ENCODE measurements at regions not wholly inside any gene's neighbourhood (a gene's known extent, or its start where the extent isn't known, plus 50 kb on each side); places are given as distances from the start of the nearest gene placed in this dataset.

DNA sequence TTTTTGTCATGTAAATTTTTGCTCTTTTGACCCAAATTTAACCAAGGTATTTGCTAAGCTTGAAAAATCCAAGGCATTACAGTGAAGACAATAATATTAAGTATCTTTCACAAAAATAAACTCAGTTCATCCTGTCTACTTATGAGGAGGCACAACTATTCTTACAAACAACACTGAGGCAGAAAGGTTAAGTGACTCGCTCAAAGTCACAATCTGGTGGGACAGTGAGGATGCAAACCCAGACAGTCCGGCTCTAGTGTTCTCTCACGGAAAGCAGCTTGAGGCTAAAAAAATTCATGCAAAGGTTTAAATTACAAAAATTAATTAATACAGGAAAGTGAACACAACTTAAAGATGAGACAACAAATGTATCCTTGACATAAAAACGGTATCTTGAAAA, 125.3 kb downstream of the SIPA1L2 start:
- TF ChIP-seq, protein P1, sequence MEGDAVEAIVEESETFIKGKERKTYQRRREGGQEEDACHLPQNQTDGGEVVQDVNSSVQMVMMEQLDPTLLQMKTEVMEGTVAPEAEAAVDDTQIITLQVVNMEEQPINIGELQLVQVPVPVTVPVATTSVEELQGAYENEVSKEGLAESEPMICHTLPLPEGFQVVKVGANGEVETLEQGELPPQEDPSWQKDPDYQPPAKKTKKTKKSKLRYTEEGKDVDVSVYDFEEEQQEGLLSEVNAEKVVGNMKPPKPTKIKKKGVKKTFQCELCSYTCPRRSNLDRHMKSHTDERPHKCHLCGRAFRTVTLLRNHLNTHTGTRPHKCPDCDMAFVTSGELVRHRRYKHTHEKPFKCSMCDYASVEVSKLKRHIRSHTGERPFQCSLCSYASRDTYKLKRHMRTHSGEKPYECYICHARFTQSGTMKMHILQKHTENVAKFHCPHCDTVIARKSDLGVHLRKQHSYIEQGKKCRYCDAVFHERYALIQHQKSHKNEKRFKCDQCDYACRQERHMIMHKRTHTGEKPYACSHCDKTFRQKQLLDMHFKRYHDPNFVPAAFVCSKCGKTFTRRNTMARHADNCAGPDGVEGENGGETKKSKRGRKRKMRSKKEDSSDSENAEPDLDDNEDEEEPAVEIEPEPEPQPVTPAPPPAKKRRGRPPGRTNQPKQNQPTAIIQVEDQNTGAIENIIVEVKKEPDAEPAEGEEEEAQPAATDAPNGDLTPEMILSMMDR (IDR thresholded peaks at IDR 0.05; ENCODE audit: insufficient read depth, low read length, poor library complexity, severe bottlenecking): no peak

DNA sequence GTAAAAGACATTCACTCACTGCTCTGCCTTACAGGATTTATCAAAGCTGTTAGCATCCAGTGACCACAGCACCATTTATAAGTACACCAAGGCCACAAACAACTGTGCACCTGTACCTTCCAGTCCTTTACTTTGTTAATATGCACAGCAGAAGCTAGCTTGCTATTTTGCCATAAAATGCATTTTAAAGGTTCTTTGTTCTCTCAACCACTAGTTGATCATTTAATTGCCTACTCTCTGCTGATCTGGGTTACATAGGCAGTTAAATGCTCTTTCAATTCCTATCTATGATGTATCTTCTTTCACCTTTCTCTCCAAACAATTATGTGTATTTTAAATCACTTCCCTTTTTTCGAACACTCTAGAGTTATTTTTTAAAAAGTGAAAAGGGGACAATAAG, 126.4 kb downstream of the SIPA1L2 start:
- H3K4me3 ChIP-seq (replicated peaks; ENCODE audit: low read depth, low read length): no peak overlapping the region

More for the DNA sequence above, 125.3 kb downstream of the SIPA1L2 start:
- no peak overlapping the region for H3K4me3 ChIP-seq (replicated peaks; ENCODE audit: low read depth, low read length)
- H3K36me3 ChIP-seq (ENCODE audit: control insufficient read depth, insufficient read depth, low read length): no peaks in the 10 kb centered on the region
- no peak for DNase-seq (ENCODE audit: extremely low read depth, insufficient read length)
- H3K27me3 ChIP-seq (replicated peaks; ENCODE audit: control insufficient read depth, insufficient read depth, low read length): no peaks in the 10 kb centered on the region

DNA sequence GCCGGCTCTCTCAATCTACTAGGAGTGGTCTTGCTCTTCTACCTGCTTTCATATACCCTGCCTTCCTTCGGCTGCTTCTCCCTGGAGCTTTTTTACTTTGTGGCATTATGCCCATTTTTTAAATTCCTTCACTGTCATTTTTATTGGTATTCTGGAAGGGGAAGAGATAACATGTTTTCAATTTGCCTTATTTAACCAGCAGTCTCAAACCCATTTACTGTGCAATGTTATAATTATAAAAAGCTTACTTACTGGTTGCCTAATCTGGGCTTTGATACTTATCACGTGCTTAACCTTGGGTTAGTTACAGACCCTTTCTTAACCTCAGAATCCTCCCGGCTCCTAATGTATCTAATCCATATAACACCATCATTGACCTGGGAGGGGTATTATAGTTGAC, 128.1 kb downstream of the SIPA1L2 start:
- Histone ChIP-seq H3K36me3 (ENCODE audit: control insufficient read depth, insufficient read depth, low read length) (no peaks in the 10 kb centered on the region), H3K4me3 (replicated peaks; ENCODE audit: low read depth, low read length) (no peak overlapping the region), H3K27me3 (replicated peaks; ENCODE audit: control insufficient read depth, insufficient read depth, low read length) (no peaks in the 10 kb centered on the region)
- no peak for DNase-seq (ENCODE audit: extremely low read depth, insufficient read length)
- TF ChIP-seq, protein P1 (IDR thresholded peaks at IDR 0.05; ENCODE audit: insufficient read depth, low read length, poor library complexity, severe bottlenecking): no peak

More for the DNA sequence above, 126.4 kb downstream of the SIPA1L2 start:
- no peak for DNase-seq (ENCODE audit: extremely low read depth, insufficient read length)
- Histone ChIP-seq H3K36me3 (ENCODE audit: control insufficient read depth, insufficient read depth, low read length) (no peaks in the 10 kb centered on the region), H3K27me3 (replicated peaks; ENCODE audit: control insufficient read depth, insufficient read depth, low read length) (no peaks in the 10 kb centered on the region)
- TF ChIP-seq, protein P1 (IDR thresholded peaks at IDR 0.05; ENCODE audit: insufficient read depth, low read length, poor library complexity, severe bottlenecking): no peak

DNA sequence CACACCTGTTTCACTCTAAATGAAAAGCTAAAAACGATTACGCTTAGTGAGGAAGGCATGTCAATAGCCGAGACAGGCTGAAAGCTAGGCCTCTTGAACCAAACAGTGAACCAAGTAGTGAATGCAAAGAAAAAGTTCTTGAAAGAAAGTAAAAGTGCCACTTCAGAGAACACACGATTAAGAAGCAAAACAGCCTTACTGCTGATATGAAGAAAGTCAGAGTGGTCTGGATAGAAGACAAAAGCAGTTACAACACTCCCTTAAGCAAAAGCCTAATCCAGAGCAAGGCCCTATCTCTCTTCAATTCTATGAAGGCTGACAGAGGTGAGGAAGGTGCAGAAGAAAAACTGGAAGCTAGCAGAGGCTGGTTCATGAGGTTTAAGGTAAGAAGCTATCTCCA, 130.7 kb downstream of the SIPA1L2 start:
- TF ChIP-seq, protein P1 (IDR thresholded peaks at IDR 0.05; ENCODE audit: insufficient read depth, low read length, poor library complexity, severe bottlenecking): no peak
- no peak overlapping the region for H3K4me3 ChIP-seq (replicated peaks; ENCODE audit: low read depth, low read length)
- H3K27me3 ChIP-seq (replicated peaks; ENCODE audit: control insufficient read depth, insufficient read depth, low read length): no peaks in the 10 kb centered on the region
- DNase-seq (ENCODE audit: extremely low read depth, insufficient read length): no peak
- H3K36me3 ChIP-seq (ENCODE audit: control insufficient read depth, insufficient read depth, low read length): no peaks in the 10 kb centered on the region

DNA sequence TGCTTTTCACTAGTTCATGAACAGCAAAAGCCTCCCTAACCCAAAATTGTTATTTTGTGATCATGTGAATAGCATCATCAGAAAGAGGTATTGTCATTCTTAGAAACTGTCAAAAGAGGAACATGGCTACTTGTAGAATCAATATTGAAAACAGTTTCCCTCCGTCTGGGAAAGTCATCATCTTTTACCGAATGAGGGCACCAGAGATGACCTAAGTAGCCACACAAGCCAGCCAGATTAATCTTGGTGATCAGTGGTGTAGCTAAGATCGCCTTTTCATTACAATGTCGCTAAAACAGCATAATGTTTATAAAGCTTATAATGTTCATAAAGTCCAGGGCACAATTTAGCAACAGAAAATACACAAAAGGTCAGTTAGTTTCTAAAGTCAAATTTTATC, 136.1 kb downstream of the SIPA1L2 start:
- TF ChIP-seq, protein P1 (IDR thresholded peaks at IDR 0.05; ENCODE audit: insufficient read depth, low read length, poor library complexity, severe bottlenecking): no peak
- no peak overlapping the region for H3K4me3 ChIP-seq (replicated peaks; ENCODE audit: low read depth, low read length)
- DNase-seq (ENCODE audit: extremely low read depth, insufficient read length): no peak
- H3K27me3 ChIP-seq (replicated peaks; ENCODE audit: control insufficient read depth, insufficient read depth, low read length): no peaks in the 10 kb centered on the region; the same call in 1 of the 2 replicates
- no peaks in the 10 kb centered on the region for H3K36me3 ChIP-seq (ENCODE audit: control insufficient read depth, insufficient read depth, low read length)

DNA sequence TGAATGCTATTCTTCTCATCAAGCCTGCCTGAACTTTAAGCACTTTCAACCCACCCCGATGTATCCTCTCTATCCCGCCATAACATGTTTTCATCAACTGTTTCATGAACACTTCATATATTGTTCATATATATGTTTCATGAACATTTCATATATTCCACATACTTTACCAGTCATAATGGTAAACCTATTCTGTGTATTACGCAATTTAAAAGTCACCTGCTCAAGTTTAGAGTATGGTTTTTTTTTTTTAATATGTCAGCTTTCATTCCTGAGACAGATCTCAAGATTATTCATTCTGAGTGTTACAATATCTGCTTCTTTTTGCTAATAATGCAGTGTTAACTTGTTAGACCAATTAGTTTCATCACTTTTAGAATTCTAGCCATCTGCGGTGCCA, 140.7 kb downstream of the SIPA1L2 start:
- Histone ChIP-seq H3K27me3 (replicated peaks; ENCODE audit: control insufficient read depth, insufficient read depth, low read length) (no peaks in the 10 kb centered on the region; the same call in 1 of the 2 replicates), H3K4me3 (replicated peaks; ENCODE audit: low read depth, low read length) (no peak overlapping the region), H3K36me3 (ENCODE audit: control insufficient read depth, insufficient read depth, low read length) (no peaks in the 10 kb centered on the region)
- no peak for DNase-seq (ENCODE audit: extremely low read depth, insufficient read length)
- TF ChIP-seq, protein P1 (IDR thresholded peaks at IDR 0.05; ENCODE audit: insufficient read depth, low read length, poor library complexity, severe bottlenecking): no peak

Data from GM06990 (cell line).